ENCODE measurements at regions not wholly inside any gene's neighbourhood (a gene's known extent, or its start where the extent isn't known, plus 50 kb on each side); places are given as distances from the start of the nearest gene placed in this dataset.

- intact Hi-C loops (cut with DNase I), result no loop called here
- no peaks in the 10 kb centered on the region for H3K27me3 ChIP-seq
- no peak for DNase-seq (ENCODE audit: extremely low spot score)
- H3K4me3 ChIP-seq, result no peak overlapping the region
- no peak for TF ChIP-seq EP300 (IDR thresholded peaks at IDR 0.05)
- no peak for TF ChIP-seq CTCF (IDR thresholded peaks at IDR 0.05)
- TF ChIP-seq POLR2A (IDR thresholded peaks at IDR 0.05; ENCODE audit: low read depth), result no peak
- no peak for TF ChIP-seq POLR2AphosphoS5 (IDR thresholded peaks at IDR 0.05)
- H3K36me3 ChIP-seq, result no peaks in the 10 kb centered on the region
- no peaks in the 10 kb centered on the region for H3K4me1 ChIP-seq
- H3K9me3 ChIP-seq, result no peaks in the 10 kb centered on the region
- no peak overlapping the region for H3K27ac ChIP-seq (replicated peaks in 1 of 4)
- 94% methylated on average over 1 of the region's 1 CpG for WGBS
Measured at GRCh38 chr14:43480976-43481375, 1026.1 kb downstream of the FSCB start.

GRCh38 chr14:43479596-43480195 is 1027.4 kb downstream of the FSCB start:
- H3K27ac ChIP-seq (replicated peaks in 1 of 4), result no peak overlapping the region
- TF ChIP-seq EP300 (IDR thresholded peaks at IDR 0.05), result no peak
- no peak for TF ChIP-seq CTCF (IDR thresholded peaks at IDR 0.05)
- no peak for TF ChIP-seq POLR2AphosphoS5 (IDR thresholded peaks at IDR 0.05)
- TF ChIP-seq POLR2A (IDR thresholded peaks at IDR 0.05; ENCODE audit: low read depth), result no peak
- no peaks in the 10 kb centered on the region for H3K27me3 ChIP-seq
- WGBS, result 80% methylated on average over 2 of the region's 2 CpGs
- DNase-seq (ENCODE audit: extremely low spot score), result no peak
- no peaks in the 10 kb centered on the region for H3K36me3 ChIP-seq
- no peak overlapping the region for H3K4me3 ChIP-seq
- intact Hi-C loops (cut with DNase I), result no loop called here
- no peaks in the 10 kb centered on the region for H3K4me1 ChIP-seq
- H3K9me3 ChIP-seq, result no peaks in the 10 kb centered on the region

- TF ChIP-seq POLR2AphosphoS5 (IDR thresholded peaks at IDR 0.05) (no peak), EP300 (IDR thresholded peaks at IDR 0.05) (no peak), POLR2A (IDR thresholded peaks at IDR 0.05; ENCODE audit: low read depth) (no peak), CTCF (IDR thresholded peaks at IDR 0.05) (no peak)
- Histone ChIP-seq H3K36me3 (no peaks in the 10 kb centered on the region), H3K4me1 (no peaks in the 10 kb centered on the region), H3K27me3 (no peaks in the 10 kb centered on the region), H3K4me3 (no peak overlapping the region), H3K9me3 (no peaks in the 10 kb centered on the region), H3K27ac (replicated peaks in 1 of 4) (no peak overlapping the region)
- no peak for DNase-seq (ENCODE audit: extremely low spot score)
- intact Hi-C loops (cut with DNase I), result no loop called here
- 82% methylated on average over 2 of the region's 2 CpGs for WGBS
Measured at GRCh38 chr14:43476822-43477221, 1030.3 kb downstream of the FSCB start.

- Histone ChIP-seq H3K9me3 (no peaks in the 10 kb centered on the region), H3K4me1 (no peaks in the 10 kb centered on the region), H3K4me3 (no peak overlapping the region), H3K36me3 (no peaks in the 10 kb centered on the region), H3K27me3 (no peaks in the 10 kb centered on the region), H3K27ac (replicated peaks in 1 of 4) (no peak overlapping the region)
- intact Hi-C loops (cut with DNase I), result no loop called here
- no peak for TF ChIP-seq EP300 (IDR thresholded peaks at IDR 0.05)
- TF ChIP-seq POLR2AphosphoS5 (IDR thresholded peaks at IDR 0.05), result no peak
- no peak for TF ChIP-seq CTCF (IDR thresholded peaks at IDR 0.05)
- TF ChIP-seq POLR2A (IDR thresholded peaks at IDR 0.05; ENCODE audit: low read depth), result no peak
- no peak for DNase-seq (ENCODE audit: extremely low spot score)
Measured at GRCh38 chr14:43475757-43476156, 1031.3 kb downstream of the FSCB start.

GRCh38 chr14:43471595-43471994 is 1035.5 kb downstream of the FSCB start:
- H3K4me1 ChIP-seq, result no peaks in the 10 kb centered on the region
- TF ChIP-seq CTCF (IDR thresholded peaks at IDR 0.05) (no peak), POLR2AphosphoS5 (IDR thresholded peaks at IDR 0.05) (no peak), POLR2A (IDR thresholded peaks at IDR 0.05; ENCODE audit: low read depth) (no peak), EP300 (IDR thresholded peaks at IDR 0.05) (no peak)
- H3K27ac ChIP-seq (replicated peaks in 1 of 4), result no peak overlapping the region
- H3K9me3 ChIP-seq, result no peaks in the 10 kb centered on the region
- H3K27me3 ChIP-seq, result no peaks in the 10 kb centered on the region
- WGBS, result 77% methylated on average over 1 of the region's 1 CpG
- H3K36me3 ChIP-seq, result no peaks in the 10 kb centered on the region
- no peak for DNase-seq (ENCODE audit: extremely low spot score)
- intact Hi-C loops (cut with DNase I), result no loop called here
- no peak overlapping the region for H3K4me3 ChIP-seq
